Activated CD8-positive, alpha-beta memory T cell treated with anti-CD3 and anti-CD28 coated beads for 1 hour (primary cell): ENCODE measurements at regions not wholly inside any gene's neighbourhood (a gene's known extent, or its start where the extent isn't known, plus 50 kb on each side); places are given as distances from the start of the nearest gene placed in this dataset.

Experiments used
- DNase-seq, 2 donors: peaks; one replicate each; pipeline ENCODE4 v3.0.0-alpha.2; 2020; ENCODE audit warnings: low read depth in 1 of 2; ENCODE audit errors: extremely low read depth in 1 of 2

DNA sequence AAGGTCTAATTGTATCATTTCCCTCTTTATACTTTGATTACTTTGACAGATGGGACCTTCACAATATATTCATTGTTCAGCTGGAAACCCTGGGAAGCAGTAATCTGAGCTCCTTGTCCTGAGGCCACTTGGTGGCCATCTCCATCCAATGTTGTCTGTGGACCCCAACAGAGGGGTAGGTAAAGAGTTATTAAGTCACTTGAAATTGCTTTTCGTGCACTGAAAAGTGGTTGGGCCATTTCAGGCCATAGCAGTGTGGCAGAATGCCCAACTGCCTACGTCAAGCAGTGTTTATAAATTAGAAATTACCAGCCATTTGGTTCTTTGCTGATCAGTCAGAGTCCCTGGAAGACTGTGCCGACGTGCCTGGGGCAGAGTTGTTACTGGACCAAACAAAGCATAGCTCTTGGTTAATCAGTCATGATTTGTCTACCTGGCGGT, 308.3 kb upstream of the USP25 start:
- DNase-seq = no peak

- DNase-seq = no peak
Observed at GRCh38 chr21:15421947-15422346, 307.8 kb upstream of the USP25 start.

DNA sequence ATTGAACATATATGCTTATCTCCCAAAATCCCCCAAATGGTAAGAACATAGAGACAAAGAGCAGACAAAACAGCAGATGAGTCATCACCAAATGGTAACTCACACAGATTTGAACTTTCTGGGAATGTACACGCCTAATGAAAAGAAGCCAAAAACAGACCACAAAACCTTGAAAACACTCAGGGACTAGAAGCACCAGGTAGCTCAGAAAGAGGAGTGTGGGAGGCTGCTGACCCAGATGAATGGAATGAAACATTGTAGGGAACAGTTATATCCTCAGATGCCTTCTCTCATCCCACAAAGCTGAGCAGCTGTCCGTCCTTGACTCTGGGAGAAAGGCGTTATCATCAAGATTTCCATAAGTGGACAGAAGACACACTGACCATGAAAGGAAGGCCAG, 307.0 kb upstream of the USP25 start:
- no peak for DNase-seq

DNA sequence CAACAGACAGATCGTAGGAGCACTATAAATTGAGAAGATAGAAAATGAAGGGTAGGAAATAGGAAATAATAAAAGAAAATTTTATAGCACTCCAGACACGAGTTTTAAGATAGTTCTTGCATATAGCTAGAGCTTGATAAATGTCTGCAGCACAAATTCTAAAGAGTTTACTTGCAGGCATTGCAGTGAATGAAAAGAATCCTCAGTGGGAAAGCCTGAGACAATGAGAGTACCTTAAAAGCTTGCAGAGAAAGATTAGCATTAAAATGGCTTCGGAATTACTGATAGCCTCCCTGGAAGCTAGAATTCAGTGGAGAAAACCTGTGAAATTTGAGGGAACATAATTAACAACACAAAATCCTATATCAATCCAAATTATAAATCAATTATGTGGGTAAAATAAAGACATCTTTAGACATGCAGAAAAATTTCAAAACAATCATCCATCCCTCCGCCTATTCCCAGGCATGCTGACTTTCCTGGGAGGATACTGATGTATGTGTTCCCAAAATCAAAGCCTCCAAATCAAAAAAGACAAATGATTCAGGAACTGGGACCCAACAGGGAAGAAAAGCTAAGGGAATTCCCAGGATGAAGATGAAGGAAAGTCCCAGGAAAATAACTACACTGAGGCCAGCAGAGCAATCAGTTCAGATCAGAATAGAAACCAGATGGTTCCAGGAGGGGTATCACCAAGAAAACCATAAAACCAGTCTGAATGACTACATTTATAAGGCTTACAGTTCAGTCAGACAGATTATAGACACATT, 305.9 kb upstream of the USP25 start:
- no peak for DNase-seq

DNA sequence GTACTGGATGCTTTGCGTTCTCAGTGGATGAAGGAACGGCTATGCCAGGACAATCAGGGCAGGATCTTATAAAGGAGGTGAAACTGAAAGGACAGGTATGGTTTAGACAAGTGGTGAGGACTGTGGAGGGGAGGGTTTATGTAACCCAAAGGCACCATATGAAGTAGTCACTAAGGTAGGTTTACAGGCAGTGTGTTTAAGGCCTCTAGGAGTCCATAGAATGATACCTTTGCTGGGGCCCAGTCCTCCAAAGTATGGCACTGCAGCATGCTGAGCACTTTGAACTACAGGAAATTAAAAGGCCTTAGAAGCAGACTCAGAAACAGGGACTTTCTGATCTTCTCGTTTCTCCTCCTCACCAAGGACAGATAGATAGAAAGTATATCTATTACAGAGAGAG, 304.7 kb upstream of the USP25 start:
- no peak for DNase-seq

DNA sequence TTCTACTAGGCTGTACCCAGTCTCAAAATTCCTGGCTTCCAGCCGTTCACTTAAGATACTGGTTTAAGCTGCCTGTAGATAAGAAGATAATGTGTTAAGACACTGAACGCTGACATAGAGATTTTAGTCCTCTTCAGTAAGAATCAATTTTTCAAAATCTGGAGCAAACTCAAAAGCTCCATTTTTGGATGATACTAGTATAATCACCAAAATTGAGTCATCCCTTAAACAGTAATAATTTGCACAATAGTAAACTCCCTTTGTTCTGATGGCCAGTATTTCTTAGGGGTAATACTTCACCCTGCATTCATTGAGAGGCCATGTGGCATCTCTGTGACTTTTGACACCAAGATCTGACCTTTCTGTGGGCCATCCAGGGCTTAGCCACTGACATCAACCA, 299.8 kb upstream of the USP25 start:
- no peak for DNase-seq

DNA sequence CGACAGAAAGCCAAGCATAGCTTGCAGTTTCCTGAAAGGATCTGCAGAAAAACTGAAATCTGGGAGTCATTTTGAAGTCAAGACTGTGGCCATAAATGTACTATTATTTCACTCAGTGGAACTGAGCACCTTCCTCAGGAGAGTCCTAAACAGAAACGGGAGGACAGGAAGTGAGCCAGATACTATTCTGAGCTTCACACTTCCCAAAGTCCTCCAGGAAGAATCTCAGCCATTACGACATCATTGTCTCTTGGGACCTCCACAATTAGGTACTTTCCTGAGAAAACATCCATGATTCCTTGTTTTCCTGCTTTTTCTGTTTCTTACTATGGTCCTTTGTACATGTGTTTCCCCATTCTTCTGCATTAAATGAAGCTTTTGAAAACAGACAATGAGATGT, 299.2 kb upstream of the USP25 start:
- no peak for DNase-seq

GRCh38 chr21:15431053-15431452, 298.7 kb upstream of the USP25 start:
- no peak for DNase-seq

- DNase-seq = no peak
Observed at GRCh38 chr21:15433091-15433490, 296.7 kb upstream of the USP25 start.

DNA sequence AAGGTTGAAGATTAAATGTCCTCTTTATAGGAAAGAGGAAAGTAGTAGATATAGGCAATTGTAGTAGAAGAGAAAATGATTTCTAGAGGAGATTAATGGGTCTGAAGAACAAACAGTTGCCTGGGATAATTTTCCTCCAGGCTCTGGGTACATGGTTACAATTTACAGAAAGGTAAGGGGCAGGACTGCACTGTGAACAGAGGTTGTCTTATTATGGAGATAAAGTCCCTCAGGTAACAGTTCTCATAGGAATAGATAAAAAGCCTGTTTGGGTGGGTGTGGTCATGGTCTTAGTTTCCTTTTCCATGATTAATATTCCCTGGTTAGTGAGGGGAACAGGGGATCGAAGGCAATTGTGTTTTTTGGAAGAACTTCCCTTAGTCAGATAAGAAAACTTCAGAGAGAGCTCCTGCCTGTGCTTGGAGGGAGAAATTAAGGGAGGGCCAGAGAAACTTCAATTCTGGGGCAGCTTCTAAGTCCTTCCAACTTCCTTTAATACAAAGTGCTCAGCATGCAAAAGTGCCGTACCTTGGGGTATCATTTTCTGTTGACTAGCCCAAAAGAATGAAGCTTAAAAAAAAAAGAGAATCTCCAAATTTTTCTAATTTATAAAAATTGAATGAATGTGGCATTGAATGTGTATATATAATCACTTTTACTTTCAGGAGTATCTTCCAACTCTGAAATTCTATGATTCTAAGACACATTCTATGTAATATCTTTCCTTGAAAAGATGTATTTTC, 295.4 kb upstream of the USP25 start:
- DNase-seq = no peak

GRCh38 chr21:15436031-15436430, 293.8 kb upstream of the USP25 start:
- no peak for DNase-seq

- no peak for DNase-seq
Observed at GRCh38 chr21:15437883-15438282, 291.9 kb upstream of the USP25 start.

GRCh38 chr21:15439726-15440125, 290.1 kb upstream of the USP25 start:
- no peak for DNase-seq

GRCh38 chr21:15441060-15441493, 288.7 kb upstream of the USP25 start:
- no peak for DNase-seq

GRCh38 chr21:15441992-15442391, 287.8 kb upstream of the USP25 start:
- DNase-seq = no peak

DNA sequence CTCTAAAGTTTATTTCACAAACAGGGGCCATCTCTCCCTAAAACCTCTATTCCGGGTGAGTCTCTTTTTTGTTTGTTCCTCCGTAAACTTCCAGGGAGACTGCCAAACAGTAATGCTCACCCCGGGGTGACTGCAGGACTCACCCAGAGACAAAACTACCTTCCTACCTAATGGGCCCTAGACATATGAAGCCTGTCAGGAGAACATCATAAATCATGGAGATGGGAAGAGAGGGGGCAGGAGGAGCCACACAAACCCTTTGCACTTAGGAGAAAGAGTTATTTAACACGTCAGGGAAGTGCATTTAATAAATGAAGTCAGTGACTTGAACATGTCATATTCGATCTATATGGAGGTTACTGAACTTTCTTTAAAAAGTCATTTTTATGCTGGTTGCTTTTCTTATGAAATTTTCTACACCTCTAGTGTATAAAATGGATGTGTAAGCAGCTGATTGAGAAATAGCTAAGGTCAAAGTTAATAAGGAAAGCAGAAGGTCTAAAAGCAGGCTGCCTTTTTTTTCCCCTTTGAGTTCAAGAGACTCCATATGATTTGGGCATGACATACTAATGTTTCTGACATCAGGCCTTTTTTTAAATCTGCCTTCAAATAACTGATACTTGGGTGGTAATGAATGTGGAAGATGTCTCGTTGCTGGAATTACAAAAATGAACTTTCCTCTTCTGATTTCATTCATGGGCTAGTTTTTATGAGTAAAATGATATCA, 286.9 kb upstream of the USP25 start:
- DNase-seq = no peak

DNA sequence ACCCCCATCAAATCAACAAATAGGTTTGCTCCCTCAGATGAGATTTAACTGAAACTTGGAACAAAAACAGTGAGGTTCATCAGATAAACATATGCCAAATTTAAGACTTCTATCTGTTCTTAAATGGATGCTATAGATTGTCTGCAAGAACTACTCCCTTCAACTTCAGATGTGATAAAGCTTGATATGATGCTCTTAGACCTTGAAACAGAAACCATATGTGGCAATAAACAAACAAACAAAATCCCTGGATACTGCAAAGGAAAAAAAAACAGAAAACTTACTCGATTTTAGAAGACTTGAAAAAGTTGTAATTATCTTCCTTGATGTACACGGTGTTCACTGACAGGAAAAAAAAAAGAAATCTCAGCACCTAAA, 286.1 kb upstream of the USP25 start:
- no peak for DNase-seq

DNA sequence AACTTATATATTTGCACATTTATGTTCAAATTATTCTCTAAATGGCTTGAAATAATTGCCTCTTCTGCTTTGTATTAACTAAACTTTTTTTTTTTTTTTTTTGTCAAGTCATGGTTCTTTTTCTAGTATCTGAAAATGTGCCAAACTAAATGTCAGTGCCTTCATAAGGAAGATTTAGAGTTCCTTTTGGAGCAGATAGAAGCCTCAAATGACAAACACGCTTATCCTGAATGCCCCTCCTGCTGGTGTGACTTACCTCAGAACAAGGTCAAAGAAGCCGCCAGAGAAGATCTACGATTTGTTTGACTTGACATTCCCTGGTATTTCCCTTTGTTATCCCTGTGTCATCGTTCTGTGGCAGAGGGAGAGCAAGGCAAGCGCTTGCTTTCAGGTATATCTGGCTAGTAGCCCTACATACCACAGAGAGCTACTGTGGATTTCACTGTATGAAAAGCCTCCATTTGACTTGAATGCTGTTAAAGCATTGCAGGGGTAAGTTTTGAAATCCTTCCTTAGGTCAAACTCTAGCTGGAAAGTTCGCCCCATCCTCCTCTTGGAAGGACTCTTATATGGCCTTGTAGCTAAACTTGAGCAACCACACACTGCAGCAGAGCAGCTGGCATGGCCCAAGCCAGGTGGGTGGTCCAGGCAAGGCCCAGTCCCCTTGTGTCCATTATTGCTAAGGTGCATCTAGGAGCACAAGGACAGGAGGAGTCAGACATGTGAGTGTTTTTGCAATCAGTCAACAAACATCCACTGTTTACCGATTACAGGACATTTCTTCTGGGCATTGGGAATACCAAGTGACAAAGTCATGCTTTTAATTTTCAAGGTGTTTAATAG, 285.4 kb upstream of the USP25 start:
- no peak for DNase-seq

GRCh38 chr21:15445327-15445726, 284.5 kb upstream of the USP25 start:
- DNase-seq = no peak

GRCh38 chr21:15446223-15446622, 283.6 kb upstream of the USP25 start:
- DNase-seq = no peak

- DNase-seq = no peak
Observed at GRCh38 chr21:15449556-15449955, 280.2 kb upstream of the USP25 start.
